ENCODE measurements at regions not wholly inside any gene's neighbourhood (a gene's known extent, or its start where the extent isn't known, plus 50 kb on each side); places are given as distances from the start of the nearest gene placed in this dataset.

DNA sequence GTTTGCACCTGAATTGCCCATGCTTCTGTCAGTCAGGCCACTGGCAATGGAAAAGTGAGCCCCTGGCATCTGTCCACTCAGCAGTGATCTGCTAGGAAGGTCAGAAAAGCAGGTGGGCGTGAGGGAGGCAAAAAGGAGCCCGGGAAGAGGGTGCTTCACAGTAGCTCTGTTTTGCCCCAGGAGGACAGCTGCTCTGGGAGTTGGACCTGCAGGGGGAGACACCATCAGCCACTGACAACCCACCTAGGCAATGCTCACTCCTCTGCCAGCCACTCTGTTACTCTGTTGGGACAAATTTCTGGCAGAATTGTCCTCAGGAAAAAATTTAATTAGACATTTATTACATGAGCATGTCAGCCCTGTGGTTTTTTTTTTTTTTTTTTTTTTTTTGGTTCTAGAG, 146.4 kb downstream of the LRIG2 start:
- no peak for DNase-seq (ENCODE audit: low read depth)

GRCh38 chr1:113219828-113220227, 146.8 kb downstream of the LRIG2 start:
- DNase-seq (ENCODE audit: low read depth), result no peak

DNA sequence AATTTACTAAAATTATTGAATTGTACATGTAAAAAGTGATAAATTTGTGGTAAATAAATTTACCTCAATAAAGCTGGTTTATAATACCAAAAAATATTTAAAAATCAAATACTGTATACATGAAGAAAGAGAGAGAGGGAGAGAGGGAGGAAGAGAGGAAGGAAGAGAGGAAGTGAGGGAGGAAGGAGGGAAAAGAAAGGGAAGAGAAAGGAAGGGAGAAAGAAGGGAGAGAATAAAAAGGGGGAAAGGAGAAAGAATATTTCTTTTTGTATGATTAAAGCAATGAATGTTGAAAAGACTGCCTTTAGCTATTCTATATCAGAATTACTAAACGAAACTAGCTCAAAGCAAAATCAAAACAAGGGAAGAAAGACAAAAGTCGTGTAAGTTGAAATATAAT, 150.0 kb downstream of the LRIG2 start:
- no peak for DNase-seq (ENCODE audit: low read depth)

GRCh38 chr1:113223546-113223945, 150.5 kb downstream of the LRIG2 start:
- DNase-seq (ENCODE audit: low read depth), result peak; percentile 54

DNA sequence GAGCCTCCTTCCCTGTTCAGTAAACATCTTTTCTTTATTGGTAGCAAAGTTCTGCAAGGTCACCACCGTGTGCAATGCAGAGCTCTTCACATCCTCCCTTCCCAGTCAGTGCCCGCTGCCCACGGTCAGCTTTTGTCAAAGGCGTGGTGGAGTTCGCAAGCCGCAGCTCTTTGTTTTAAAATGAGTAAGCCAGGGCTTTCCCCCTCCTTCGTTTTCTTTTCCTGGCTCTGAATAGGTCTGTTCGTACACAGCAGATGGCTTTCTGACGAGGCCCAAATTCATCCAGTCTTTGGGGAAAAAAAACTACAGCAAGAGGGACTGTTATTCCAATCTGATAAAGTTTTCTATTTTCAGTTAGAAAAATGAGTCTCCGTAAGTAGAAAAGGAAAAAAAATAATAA, 153.2 kb downstream of the LRIG2 start:
- DNase-seq (ENCODE audit: low read depth), result no peak

DNA sequence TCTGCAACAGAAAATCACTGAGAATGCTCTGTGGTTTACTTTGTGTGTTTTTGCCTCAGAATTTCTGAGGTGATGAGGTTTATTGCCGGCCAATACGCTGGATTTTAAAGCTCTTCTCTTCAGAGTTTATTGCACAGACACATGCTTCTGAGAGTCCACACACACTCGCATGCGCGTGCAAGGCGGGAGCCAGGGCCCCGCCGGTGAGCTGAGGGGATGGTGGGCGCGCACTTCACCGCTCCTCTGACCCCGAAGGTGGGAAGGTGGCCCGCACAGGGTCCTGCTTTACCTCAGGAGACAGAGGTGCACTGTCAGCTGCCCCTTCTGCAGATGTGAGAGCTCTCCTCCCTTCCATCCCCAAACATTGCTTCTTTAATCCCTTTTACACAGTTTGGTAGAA, 158.4 kb upstream of the MAGI3 start:
- no peak for DNase-seq (ENCODE audit: low read depth)

DNA sequence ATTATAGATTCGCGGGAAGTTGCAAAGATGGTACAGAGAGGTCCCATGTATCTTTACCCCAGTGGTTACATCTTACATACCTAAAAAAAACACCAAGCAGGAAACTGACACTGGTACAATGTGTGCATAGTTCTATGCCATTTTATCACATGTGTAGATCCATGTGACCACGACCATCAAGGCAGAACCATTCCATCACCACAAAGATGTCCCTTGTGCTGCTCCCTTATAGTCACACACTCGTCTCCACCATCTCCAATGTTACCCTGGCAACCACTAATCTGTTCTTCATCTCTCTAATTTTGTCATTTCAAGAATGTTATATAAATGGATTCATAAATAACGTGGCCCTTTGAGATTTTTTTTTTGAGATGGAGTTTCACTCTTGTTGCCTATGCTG, 156.9 kb upstream of the MAGI3 start:
- no peak for DNase-seq (ENCODE audit: low read depth)

GRCh38 chr1:113241237-113241636, 149.1 kb upstream of the MAGI3 start:
- no peak for DNase-seq (ENCODE audit: low read depth)

DNA sequence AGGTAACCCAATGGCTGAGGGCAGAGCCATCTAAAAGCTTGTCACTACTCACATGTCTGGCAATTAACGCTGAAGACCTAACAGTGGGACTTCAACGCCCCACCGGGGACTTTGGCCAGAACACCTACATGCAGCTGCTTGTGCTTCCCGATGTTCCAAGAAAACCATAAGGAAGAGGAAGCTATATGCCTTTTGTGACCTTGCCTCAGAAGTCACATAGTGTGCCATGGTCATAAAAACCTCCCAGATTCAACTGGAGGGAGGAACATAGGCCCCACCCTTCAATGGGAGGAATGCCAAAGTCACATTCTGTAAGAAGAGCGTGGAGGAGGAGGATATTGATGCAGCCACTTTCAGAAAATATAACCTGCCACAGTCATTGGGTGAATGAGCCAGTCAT, 147.8 kb upstream of the MAGI3 start:
- no peak for DNase-seq (ENCODE audit: low read depth)

DNA sequence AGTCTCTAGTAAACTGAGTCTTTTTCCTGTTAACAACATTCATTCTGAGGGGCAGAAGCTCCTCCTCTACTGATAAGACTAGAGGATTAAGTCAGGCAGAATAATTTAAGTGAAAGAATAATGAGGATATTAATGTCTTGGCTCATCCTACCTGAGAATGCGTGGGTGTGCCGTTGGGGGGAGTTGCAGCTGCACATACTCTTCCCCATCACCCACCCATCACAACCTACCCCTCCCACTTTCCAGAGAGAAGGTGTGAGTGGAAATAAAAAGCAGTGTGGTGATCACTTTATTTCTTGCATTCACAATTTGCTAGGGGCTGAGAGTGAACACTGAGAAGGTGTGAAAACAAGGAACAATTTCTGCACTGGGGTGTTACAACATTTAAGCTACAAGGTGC, 146.8 kb upstream of the MAGI3 start:
- DNase-seq (ENCODE audit: low read depth), result no peak

DNA sequence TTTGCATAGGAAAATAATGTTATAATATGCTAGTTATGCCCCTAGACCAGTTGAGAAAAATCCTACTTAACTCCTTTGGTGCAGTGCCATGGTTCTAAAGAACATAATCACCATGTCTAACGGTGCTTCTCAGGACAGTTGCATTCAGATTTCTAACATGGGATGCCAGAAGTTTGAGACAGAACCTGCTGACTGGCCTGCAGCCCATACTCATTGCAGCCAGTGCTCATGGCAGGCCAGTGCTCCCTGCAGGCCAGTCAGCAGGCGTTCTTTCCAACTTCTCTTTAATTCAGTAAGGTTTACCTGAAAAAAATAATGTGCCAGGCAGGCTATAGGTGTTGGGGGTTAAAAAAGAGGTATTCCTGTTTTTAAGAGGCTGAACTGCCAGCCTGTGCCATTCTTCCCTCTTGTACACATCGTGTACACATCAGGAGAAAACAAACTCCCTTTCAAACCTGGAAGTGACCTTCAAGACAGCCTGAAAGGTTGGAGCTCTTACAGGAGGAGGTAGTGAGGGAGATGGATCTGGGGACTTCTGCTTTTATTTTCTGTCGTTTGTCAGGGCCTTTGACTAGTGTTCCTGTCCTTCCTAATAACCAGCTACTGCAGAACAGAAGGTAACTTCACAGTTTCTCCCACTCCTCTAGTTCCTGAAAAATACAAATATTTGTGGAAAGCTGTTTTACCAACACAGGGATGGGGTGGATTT, 146.0 kb upstream of the MAGI3 start:
- no peak for DNase-seq (ENCODE audit: low read depth)

DNA sequence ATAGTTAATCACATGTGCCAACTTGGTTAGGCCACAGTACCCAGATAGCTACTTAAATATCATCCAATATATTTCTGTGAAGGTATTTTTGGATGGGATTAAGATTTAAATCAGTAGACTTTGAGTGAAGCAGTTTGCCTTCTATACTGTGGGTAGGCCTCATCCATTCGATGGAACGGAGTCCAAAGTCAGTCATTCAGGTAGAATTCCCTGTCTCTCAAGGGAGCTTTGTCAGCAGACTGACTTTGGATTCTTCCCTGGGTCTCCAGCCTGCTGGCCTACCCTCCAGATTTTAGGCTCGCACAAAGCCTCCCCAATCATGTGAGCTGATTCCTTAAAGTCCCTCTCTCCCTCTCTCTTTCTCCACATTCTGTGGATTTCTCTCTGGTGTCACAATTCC, 145.1 kb upstream of the MAGI3 start:
- no peak for DNase-seq (ENCODE audit: low read depth)

- DNase-seq (ENCODE audit: low read depth), result no peak
Measured at GRCh38 chr1:113246929-113247328, 143.4 kb upstream of the MAGI3 start.

DNA sequence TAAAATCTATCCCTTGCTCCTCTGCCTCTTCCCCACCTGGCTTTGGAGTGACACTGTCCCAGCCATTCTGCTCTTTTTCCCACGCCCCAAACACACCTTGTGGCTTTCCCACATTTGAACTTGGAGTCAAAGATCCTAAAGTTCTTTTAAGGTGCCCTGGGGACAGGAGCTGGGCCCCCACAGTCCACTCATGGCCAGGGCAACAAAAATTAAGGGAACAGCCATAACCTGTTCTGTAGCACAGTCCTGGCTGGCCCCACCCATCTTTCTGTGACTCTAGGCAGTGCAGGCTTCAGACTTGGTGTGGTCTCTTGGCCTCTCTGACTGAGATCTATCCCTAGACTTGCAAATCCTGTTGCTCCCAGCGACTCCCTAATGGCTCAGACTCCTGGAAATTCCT, 143.0 kb upstream of the MAGI3 start:
- DNase-seq (ENCODE audit: low read depth), result no peak

DNA sequence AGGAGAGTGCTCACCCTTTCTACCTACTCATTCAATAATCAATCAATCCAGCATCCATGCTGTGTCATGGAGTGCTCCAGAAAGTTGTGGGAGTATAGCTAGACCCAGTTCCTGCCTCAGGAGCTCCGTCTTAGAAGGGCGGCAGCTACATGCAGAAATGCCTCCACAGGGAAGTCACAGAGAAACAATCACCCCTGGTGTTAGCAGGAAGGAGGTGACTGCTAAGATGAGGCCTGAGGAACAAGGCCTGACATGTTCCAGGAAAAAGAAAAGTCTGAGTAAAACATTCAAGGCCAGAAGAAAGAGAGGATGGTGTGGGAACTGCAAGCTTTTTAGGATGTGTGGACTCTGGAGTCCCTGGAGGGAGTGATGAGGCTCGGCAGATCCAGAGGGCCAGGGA, 142.5 kb upstream of the MAGI3 start:
- no peak for DNase-seq (ENCODE audit: low read depth)

GRCh38 chr1:113248494-113248893, 141.8 kb upstream of the MAGI3 start:
- no peak for DNase-seq (ENCODE audit: low read depth)

- DNase-seq (ENCODE audit: low read depth), result no peak
Measured at GRCh38 chr1:113250161-113250560, 140.2 kb upstream of the MAGI3 start.

DNA sequence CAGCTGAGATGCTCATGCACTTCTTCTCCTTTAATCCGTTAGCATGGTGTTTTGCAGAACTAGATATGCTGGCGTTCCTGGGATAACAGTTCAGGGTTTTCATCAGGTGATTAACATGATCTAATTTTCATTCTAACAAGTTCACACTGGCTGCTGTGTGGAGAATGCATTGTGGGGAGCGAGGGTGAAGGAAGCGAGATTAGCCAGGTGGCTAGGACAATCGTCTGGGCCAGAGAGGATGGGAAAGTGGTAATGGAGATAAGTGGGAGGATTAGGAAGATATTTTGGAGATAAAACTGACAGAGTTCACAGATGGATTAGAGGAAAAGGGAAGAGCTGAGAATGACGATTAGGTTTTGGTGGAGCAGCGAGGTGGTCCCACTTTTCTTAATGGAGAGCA, 138.1 kb upstream of the MAGI3 start:
- DNase-seq (ENCODE audit: low read depth), result no peak

DNA sequence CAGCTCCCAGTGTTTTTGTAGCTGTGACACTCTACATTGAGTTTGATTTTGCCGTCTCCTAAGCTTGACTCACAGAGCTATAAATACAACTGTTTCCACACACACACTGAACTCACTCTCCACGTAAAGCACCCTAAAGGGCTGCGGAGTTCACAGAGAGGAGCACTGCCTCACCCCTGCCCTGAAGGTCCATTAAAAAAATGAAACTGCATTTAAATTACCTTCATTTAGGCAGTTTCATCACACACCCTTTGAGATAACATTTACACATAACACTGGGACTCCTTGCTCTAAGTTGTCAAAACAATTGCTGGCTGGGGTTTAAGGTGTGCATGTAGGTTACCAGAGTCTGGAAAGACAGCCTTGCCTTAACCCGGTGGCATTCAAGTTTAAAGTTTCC, 137.1 kb upstream of the MAGI3 start:
- DNase-seq (ENCODE audit: low read depth), result no peak

DNA sequence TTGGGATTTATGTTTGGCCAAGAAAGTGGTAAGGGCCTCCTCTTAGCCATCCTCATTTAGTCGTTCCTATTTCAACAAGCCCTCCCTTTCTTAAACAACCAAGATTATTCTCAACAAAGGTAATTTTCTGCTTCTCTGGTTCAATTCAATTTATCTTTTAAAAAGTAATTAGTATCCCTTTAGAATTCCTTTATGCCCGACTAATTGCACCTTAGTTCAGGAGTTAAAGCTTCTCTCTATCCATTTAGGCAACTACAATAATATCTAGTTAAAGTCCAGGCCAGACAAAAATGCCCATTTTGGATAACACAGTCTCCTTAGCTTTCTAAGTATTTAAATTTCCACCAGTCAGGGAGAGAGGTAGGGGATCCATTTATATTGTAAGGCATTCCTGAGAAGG, 136.7 kb upstream of the MAGI3 start:
- no peak for DNase-seq (ENCODE audit: low read depth)

DNA sequence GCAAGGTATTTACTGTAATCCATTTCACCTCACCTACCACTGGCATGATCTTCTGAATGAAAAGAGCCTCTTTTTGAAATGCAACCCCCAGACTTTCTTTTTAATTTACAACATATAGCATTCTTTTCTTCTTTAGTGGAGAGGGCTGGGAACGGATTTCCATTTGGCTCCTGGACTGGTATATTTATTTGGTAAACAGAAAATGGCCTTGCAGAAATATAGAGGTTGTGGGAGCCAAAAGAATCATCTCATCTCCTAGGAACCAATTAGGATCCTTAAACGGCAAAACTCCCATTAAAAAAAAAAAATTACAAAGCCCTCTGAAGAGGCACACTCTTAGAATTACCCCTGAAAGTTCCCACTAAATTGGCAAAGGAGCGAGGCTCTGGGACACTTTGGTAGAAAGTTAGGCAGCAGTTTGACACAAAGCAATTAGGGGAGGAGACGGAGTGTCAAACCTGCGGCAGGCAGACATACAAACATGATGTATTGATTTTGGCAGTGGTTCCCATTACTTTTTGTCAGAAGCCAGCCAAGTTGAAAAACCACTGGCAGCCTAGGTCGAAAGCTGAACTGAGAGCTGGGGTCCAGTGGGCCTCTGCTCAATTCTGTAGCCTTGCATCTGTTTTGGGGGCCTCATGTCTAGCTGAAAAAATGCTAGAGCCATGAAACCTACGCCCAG, 135.1 kb upstream of the MAGI3 start:
- DNase-seq (ENCODE audit: low read depth), result no peak

DNA sequence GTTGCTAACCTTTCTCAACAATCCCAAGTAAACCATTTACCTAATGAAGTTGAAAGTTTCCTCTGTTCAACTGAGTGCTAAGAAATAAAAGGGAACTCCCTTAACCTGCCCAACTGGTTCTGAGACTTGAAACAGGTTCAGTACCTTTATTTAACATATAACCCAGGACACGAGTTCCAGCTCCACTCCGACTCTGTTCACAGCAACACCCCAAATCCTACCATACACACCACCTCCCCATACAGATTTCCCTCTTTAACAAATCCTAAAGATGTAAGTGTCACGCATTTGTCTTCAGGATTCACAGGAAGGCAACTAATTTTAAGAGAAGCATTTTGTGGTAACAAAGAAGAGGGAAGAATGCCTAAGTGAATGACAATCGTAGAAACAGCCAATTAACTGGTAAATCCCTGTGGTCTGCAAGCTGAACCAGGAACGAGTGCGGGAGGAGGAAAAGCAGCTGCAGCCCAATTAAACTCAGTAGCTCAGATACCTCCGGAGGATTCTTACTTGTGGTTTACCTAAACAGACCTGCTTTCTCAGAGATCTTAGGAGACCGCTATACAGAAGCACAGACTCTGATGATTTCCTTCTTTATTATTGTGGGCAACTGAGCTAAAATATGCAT, 134.5 kb upstream of the MAGI3 start:
- DNase-seq (ENCODE audit: low read depth), result no peak

GRCh38 chr1:113256348-113256729, 134.0 kb upstream of the MAGI3 start:
- DNase-seq (ENCODE audit: low read depth), result no peak

GRCh38 chr1:113259988-113260387, 130.3 kb upstream of the MAGI3 start:
- no peak for DNase-seq (ENCODE audit: low read depth)

All from iris pigment epithelial cell (primary cell).